Kidney epithelial cell (primary cell): ENCODE measurements at regions not wholly inside any gene's neighbourhood (a gene's known extent, or its start where the extent isn't known, plus 50 kb on each side); places are given as distances from the start of the nearest gene placed in this dataset.

Experiments
- DNase-seq: peaks from one replicate; pipeline ENCODE4 v3.0.0-alpha.2; 2010; ENCODE audit warnings: low read depth
- H3K27me3 ChIP-seq: 2 replicates; pipeline ENCODE4 v1.6.0; 2011; ENCODE audit warnings: low read length; ENCODE audit not compliant: control insufficient read depth, insufficient read depth
- H3K36me3 ChIP-seq: 2 replicates; pipeline ENCODE4 v1.5.1; 2011; ENCODE audit warnings: low read length; ENCODE audit not compliant: control insufficient read depth, insufficient read depth
- H3K4me3 ChIP-seq: 2 replicates; pipeline ENCODE4 v1.5.1; 2011; ENCODE audit warnings: low read depth, mild to moderate bottlenecking, control low read depth, low read length
- CTCF ChIP-seq: IDR thresholded peaks from 2 replicates; pipeline ENCODE4 v1.5.1; 2011; ENCODE audit warnings: mild to moderate bottlenecking, moderate library complexity, low read length, control low read depth, inconsistent platforms; ENCODE audit not compliant: insufficient read depth, poor library complexity, severe bottlenecking

GRCh38 chr3:194287374-194287773 lies 63.8 kb downstream of the CPN2 start:
- H3K27me3 ChIP-seq, result peaks cover 2% of the 10 kb centered on the region
- DNase-seq, result no peak
- H3K4me3 ChIP-seq, result no peak overlapping the region
- TF ChIP-seq CTCF, result no peak
- no peaks in the 10 kb centered on the region for H3K36me3 ChIP-seq

GRCh38 chr3:194287977-194288706 lies 63.0 kb downstream of the CPN2 start:
- TF ChIP-seq CTCF, result no peak
- Histone ChIP-seq H3K27me3 (peaks cover 2% of the 10 kb centered on the region), H3K36me3 (no peaks in the 10 kb centered on the region), H3K4me3 (no peak overlapping the region)
- DNase-seq, result no peak
